GM04503 (cell line): ENCODE measurements at regions not wholly inside any gene's neighbourhood (a gene's known extent, or its start where the extent isn't known, plus 50 kb on each side); places are given as distances from the start of the nearest gene placed in this dataset.
"Not testable (repeated sequence)": the region's sequence is repeated elsewhere in the genome, so short reads cannot be mapped to it uniquely, and the experiment has no call there.

Experiments used
- DNase-seq: peaks from one replicate; pipeline ENCODE4 v3.0.0-alpha.2; 2012; ENCODE audit warnings: low read depth

DNA sequence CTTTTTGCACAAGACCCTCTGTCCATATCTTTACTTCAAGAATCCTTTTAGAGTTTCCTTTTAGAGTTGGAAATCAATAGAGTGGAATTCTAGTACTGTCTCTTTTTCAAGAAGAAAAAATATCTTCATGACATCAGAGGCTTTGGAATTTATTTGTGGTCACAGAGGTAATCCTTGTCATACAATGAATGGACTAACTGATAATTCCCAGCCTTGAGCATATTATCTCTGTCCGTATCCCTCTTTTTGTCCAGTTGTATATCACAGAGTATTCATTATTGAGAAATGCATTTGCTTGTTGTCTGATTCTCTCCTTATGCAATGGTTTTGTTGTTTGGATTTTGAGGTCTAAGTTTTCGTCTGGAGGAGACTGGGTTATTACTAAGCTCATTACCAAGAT lies 82.0 kb upstream of the HAPLN1 start:
- no peak for DNase-seq

DNA sequence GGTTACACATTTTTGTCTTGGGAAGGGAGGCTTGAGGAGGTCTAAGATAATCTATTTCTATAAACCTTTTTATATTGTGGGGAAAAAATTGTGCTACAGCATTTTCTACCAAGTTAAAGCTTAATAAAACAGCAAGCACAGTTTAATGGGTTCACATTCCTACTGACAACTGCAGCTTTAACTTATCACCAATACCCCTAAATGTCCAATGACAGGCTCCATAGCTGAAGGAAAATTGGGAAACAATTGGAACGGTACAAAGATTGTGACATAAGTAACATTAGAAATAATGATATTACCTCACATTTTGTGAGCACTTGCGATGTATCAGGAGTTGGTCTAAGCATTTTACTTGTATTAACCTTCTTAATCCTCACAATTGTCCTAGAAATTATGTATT lies 79.5 kb upstream of the HAPLN1 start:
- no peak for DNase-seq

DNA sequence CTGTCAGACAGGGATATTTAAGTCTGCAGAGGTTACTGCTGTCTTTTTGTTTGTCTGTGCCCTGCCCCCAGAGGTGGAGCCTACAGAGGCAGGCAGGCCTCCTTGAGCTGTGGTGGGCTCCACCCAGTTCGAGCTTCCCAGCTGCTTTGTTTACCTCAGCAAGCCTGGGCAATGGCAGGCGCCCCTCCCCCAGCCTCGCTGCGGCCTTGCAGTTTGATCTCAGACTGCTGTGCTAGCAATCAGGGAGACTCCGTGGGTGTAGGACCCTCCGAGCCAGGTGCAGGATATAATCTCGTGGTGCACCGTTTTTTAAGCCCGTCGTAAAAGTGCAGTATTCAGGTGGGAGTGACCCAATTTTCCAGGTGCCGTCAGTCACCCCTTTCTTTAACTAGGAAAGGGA lies 78.4 kb upstream of the HAPLN1 start:
- DNase-seq, result not testable (repeated sequence)

DNA sequence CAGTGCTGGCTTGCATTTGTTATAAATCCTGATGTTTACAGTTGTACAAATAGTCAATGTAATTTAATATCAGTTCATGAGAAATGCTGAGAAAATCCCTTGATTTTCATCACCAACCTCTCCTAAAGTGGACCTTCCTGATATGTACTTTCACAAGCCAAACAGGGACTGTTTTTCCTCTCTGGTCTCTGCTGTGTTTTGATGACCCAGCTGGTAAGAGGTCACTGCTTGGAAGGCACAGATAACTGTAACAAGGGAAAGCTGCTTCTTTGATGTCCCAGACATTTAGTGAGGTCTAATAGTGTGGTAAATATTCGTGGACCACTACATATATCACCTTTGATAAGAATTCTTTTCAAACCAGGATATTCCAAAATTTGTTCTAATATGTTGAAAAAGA lies 68.7 kb upstream of the HAPLN1 start:
- no peak for DNase-seq

DNA sequence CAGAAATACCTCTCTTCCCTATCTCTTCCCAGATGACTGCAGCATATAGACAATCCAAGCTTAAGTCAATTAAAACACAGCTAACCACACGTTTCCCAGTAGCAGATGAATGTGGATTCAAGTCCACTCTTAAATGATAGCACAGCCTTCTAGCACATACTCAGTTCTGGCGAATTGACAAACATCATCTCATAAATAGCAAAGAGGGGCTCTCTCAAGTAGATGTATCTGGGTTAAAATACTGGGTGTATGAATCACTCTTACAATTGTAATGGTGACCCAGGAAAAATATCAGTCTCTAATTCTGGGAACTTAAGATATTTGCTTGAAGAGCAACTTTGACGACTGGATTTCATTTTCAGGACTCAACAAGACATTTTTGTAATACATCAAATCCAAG lies 67.0 kb upstream of the HAPLN1 start:
- no peak for DNase-seq

DNA sequence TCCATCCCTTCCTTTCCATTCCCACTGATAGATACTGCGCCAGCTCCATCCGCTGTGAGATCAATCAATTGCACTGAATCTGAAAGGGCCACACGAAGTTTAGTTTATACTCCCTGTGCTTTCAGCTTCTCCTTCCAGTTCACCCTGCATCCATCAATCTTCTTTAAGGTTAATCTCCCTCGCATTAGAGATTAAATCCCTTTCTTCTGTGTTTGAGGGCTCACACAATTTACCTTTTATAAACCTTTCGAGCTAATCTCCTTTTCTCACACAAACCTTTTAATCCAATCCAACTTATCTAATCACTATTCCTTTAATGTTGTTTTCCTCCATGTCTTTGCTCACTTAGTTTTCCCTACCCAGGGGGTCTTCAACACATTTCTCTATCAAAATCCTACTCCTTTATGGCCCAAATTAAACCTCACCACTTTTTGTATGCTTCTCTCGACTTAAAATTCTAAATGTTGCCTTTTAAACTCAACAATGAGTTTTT lies 64.6 kb upstream of the HAPLN1 start:
- DNase-seq, result no peak

DNA sequence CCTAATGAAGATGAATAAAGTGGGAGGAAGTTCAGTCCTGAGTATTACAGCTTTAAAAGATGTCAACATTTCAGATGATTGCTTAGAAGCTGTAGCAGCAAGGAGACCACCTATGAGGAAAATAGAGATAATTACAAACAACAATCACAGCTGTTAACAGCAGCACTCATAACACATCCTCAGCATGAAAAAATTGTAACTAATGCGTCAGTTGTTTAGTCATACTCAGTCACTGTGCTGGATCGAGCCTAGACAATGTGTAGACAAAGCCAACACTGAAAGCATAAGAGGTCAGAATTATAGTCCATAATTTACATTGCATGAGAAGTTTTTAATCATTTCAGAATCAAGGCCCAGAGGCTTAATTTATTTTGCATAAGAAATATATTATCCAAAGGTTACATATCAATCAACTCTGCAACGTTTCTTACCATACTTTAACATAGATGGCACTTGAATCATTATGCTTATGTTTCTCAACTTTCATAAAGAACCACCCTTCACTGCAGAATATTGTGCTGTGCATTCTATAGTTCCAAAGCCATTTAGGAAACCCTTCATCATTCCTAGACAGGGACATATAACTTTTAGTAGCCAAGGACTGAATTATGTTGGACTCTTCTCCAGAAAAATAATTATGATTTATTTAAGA lies 60.2 kb upstream of the HAPLN1 start:
- DNase-seq, result no peak

DNA sequence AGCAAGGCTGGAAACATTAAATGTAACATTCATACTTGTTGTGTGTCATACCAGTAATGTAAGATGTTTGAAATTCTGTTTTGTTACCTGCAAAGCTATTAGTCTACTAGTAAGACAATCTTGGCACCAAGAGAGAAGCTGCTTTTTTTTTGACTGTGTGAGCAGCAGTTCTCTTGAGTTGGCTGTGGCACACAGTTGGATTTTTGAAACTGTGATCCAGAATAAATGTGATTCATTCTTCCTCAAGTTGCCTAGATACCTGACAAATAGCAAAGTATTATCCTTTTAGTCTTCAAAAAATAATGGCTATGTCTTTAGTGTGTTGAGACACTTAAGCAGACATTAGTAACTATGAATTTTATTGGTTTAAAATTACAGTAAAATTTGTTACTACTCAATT lies 57.2 kb upstream of the HAPLN1 start:
- no peak for DNase-seq

DNA sequence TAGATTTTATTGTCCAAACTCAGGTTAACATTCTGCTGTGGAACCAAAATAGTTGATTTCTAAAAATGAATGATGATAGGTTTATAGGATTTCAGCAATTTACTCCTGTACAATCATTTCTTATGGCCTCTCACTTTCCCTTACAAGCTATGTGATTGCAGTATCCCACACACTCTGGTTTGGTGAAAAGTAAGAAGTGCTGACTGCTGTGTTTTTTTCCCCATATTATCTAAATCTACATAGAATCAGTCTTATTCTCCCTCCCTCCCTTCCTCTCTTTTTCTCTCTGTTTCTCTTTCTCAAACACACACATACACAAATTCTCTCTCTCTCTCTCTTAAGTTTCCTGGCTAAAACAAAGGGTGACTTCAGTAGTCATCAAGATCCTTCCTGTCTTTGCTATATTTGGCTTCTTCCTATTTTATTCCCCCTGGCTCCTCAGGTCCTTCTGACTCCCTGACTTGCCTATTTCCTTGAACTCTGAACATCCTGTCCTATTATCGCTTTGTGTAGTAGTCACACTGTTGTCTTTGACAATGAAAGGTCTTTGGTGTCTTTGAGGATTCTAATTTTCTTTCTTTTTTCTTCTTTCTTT lies 55.9 kb upstream of the HAPLN1 start:
- DNase-seq, result no peak
